Caco-2 (cell line): ENCODE measurements at regions not wholly inside any gene's neighbourhood (a gene's known extent, or its start where the extent isn't known, plus 50 kb on each side); places are given as distances from the start of the nearest gene placed in this dataset.

ENCODE experiments used
- BruUV-seq: library from RNA; stranded (reverse); fragments of 400-500 nt; replicated peaks from 2 replicates; lab custom pipeline; 2021; lab: Mats Ljungman, UMichigan
- CTCF ChIA-PET: fragments of 300-600 bp; sonication (Branson Sonifier 250); formaldehyde crosslinking; loops from one replicate; lab custom pipeline; 2022; ENCODE audit warnings: antibody characterized with exemption; lab: Charles Lee
- POLR2A ChIA-PET: fragments of 300-600 bp; sonication (Branson Sonifier 250); formaldehyde crosslinking; loops from one replicate; lab custom pipeline; 2022; ENCODE audit warnings: antibody characterized with exemption; lab: Charles Lee
- DNase-seq, 2 experiments: peaks; one replicate each; pipeline versions ENCODE4 v3.0.0 to v3.0.0-alpha.2; 2020 to 2022
- H3K27me3 ChIP-seq: replicated peaks from 2 replicates; pipeline ENCODE4 v1.6.0; 2011; ENCODE audit warnings: low read length; ENCODE audit not compliant: control insufficient read depth, insufficient read depth
- H3K36me3 ChIP-seq: 2 replicates; pipeline ENCODE4 v1.5.1; 2011; ENCODE audit warnings: low read length; ENCODE audit not compliant: control insufficient read depth, insufficient read depth
- H3K4me1 ChIP-seq: fragments of 250-450 bp; sonication (Bioruptor Pico); 2 replicates; pipeline ENCODE4 v1.5.1; 2020; ENCODE audit warnings: mild to moderate bottlenecking
- H3K4me3 ChIP-seq: 2 replicates; pipeline ENCODE4 v1.5.1; 2011; ENCODE audit warnings: low read depth, mild to moderate bottlenecking, control low read depth, low read length
- H3K9me3 ChIP-seq: fragments of 250-450 bp; sonication (Bioruptor Pico); 2 replicates; pipeline ENCODE4 v1.5.1; 2020; ENCODE audit warnings: mild to moderate bottlenecking, moderate library complexity
- H3K27ac Mint-ChIP-seq: one replicate; pipeline ENCODE4 v1.8.0; 2022; ENCODE audit warnings: mixed read lengths; ENCODE audit not compliant: unreplicated experiment
- H3K27me3 Mint-ChIP-seq: one replicate; pipeline ENCODE4 v1.8.0; 2022; ENCODE audit warnings: mixed read lengths; ENCODE audit not compliant: insufficient read depth, unreplicated experiment
- H3K36me3 Mint-ChIP-seq: one replicate; pipeline ENCODE4 v1.8.0; 2022; ENCODE audit warnings: mild to moderate bottlenecking, mixed read lengths; ENCODE audit not compliant: insufficient read depth, unreplicated experiment
- H3K4me1 Mint-ChIP-seq: one replicate; pipeline ENCODE4 v1.8.0; 2022; ENCODE audit warnings: low read depth, mixed read lengths; ENCODE audit not compliant: unreplicated experiment
- H3K4me3 Mint-ChIP-seq: one replicate; pipeline ENCODE4 v1.8.0; 2022; ENCODE audit warnings: mild to moderate bottlenecking, moderate library complexity, mixed read lengths; ENCODE audit not compliant: unreplicated experiment
- H3K9me3 Mint-ChIP-seq: one replicate; pipeline ENCODE4 v1.8.0; 2022; ENCODE audit warnings: mixed read lengths; ENCODE audit not compliant: unreplicated experiment
- intact Hi-C: fragments of 100-400 bp; cut with micrococcal nuclease; formaldehyde crosslinking; loops from one replicate; pipeline ENCODE4 v1.10.0; 2022; ENCODE audit not compliant: unreplicated experiment
- TF ChIP-seq, protein P1 (sequence below), 2 experiments: fragments of 200-600 bp in 1 of 2; IDR thresholded peaks; 1 replicate in 1 of 2; 2 replicates in 1 of 2; pipeline versions ENCODE4 v1.5.1 to v1.8.0; 2011 to 2022; ENCODE audit warnings: antibody characterized with exemption in 1 of 2, control low read depth in 1 of 2, inconsistent platforms in 1 of 2, low read depth in 1 of 2, low read length in 1 of 2, mild to moderate bottlenecking in 1 of 2, moderate library complexity in 1 of 2; ENCODE audit not compliant: insufficient read depth in 1 of 2, severe bottlenecking in 1 of 2, unreplicated experiment in 1 of 2

DNA sequence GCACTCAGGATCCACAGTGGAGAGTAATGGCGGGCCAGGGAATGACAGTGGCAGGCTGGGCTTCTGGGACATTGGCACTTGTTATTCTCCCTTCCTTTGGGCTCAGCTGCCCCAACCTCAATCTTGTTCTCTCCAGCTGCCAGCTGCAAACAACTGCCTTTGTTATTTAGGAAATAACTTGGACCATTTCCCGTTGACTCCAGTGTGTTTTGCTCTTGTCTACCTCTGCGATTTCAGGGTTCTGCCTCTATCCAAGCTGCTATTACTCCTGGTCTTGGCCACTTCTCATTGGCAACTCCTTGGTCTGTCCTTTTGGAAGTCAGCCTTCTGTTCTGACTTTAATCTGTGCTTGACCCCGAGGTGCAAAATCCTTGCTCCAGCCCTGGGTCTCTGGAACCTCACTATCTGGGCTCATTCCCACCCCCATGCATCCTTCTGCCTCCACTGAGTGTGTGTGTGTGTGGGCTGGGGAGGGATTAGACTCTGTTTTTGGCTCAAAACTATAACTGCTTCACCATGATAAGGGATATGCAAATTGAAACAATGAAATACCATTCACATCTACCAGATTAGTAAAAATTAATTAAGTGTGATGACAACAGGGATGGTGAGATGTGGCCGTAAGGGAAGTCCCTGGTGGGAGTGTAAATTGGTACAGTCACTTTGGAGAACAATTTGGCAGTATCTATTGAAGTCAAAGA, 134.1 kb upstream of the CXCR4 start:
- no peak overlapping the region for H3K4me3 ChIP-seq
- no peaks in the 10 kb centered on the region for H3K36me3 ChIP-seq
- ChIA-PET CTCF (no interaction called here), POLR2A (no interaction called here)
- Mint-ChIP-seq H3K4me1 (no peaks in the 10 kb centered on the region), H3K4me3 (no peak overlapping the region), H3K27ac (no peak overlapping the region), H3K27me3 (peaks cover 5% of the 10 kb centered on the region), H3K36me3 (no peaks in the 10 kb centered on the region), H3K9me3 (no peaks in the 10 kb centered on the region)
- no peaks in the 10 kb centered on the region; the same call in none of the 2 replicates for H3K27me3 ChIP-seq
- TF ChIP-seq, protein P1, sequence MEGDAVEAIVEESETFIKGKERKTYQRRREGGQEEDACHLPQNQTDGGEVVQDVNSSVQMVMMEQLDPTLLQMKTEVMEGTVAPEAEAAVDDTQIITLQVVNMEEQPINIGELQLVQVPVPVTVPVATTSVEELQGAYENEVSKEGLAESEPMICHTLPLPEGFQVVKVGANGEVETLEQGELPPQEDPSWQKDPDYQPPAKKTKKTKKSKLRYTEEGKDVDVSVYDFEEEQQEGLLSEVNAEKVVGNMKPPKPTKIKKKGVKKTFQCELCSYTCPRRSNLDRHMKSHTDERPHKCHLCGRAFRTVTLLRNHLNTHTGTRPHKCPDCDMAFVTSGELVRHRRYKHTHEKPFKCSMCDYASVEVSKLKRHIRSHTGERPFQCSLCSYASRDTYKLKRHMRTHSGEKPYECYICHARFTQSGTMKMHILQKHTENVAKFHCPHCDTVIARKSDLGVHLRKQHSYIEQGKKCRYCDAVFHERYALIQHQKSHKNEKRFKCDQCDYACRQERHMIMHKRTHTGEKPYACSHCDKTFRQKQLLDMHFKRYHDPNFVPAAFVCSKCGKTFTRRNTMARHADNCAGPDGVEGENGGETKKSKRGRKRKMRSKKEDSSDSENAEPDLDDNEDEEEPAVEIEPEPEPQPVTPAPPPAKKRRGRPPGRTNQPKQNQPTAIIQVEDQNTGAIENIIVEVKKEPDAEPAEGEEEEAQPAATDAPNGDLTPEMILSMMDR (IDR thresholded peaks at IDR 0.05; ENCODE audit: insufficient read depth in 1 of 2, low read depth in 1 of 2, low read length in 1 of 2, severe bottlenecking in 1 of 2, unreplicated experiment in 1 of 2), result no peak
- no peaks in the 10 kb centered on the region for H3K9me3 ChIP-seq
- DNase-seq, result no peak
- BruUV-seq, result no TSS peak
- no peaks in the 10 kb centered on the region for H3K4me1 ChIP-seq
- intact Hi-C loops, result no loop called here

DNA sequence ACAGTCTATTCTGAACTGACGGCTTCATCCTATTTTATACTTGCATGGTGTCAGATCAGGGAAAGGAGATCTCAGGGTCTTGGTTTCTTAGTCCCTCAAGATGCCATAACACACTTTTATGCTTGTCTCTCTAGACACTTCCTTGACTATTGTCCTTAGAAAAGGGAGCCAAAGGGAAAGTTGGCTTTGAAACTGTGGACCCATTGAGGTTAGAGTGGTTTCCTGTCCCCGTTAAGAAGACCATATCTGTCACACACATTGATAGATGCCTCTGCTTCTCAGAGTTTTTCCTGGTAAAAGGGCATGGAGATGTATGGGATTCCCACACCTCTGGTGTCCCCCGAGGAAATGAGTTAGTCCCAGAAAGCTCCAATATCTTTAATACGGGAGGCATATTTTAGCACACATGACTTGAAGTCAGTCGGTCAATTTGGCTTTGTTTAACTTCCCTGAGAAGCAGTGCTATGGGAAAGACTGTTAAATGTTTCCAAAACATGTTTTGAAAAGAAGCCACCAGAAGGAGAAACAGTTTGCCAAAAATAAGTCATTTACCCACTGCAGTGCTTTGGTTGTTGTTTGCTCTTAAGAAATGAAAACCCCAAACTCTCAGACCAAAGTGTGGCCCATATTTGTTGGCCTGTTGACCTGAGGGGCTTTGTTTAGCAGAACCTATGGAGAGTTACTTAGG, 133.4 kb upstream of the CXCR4 start:
- DNase-seq, result no peak
- Histone ChIP-seq H3K9me3 (no peaks in the 10 kb centered on the region), H3K27me3 (no peaks in the 10 kb centered on the region; the same call in 1 of the 2 replicates), H3K4me3 (no peak overlapping the region), H3K36me3 (no peaks in the 10 kb centered on the region), H3K4me1 (no peaks in the 10 kb centered on the region)
- Mint-ChIP-seq H3K4me3 (no peak overlapping the region), H3K4me1 (no peaks in the 10 kb centered on the region), H3K36me3 (no peaks in the 10 kb centered on the region), H3K27me3 (peaks cover 5% of the 10 kb centered on the region), H3K27ac (no peak overlapping the region), H3K9me3 (no peaks in the 10 kb centered on the region)
- BruUV-seq, result no TSS peak
- intact Hi-C loops, result no loop called here
- POLR2A ChIA-PET, result no interaction called here
- TF ChIP-seq, protein P1 (IDR thresholded peaks at IDR 0.05; ENCODE audit: insufficient read depth in 1 of 2, low read depth in 1 of 2, low read length in 1 of 2, severe bottlenecking in 1 of 2, unreplicated experiment in 1 of 2), result no peak
- CTCF ChIA-PET, result no interaction called here

DNA sequence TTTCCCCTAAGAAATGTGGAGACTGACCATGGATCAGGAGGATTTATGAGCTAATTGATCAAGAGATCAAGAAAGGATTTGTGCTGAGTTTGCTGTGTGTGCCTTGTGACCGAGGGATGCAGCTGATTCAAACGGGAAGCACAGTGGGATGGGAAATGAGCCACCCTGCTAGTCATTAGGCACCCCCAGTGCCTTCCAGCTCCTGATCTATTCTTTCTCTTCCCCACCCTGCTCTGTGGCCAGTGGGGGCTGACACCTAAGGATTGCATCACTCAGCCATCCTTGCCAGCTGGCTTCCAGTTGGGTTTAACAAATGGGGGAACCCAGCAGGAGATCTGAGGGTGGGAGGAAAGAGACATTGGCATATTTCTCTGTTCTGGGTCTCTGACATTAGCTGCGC, 132.2 kb upstream of the CXCR4 start:
- Histone ChIP-seq H3K4me3 (no peak overlapping the region), H3K9me3 (no peaks in the 10 kb centered on the region), H3K36me3 (no peaks in the 10 kb centered on the region), H3K27me3 (no peaks in the 10 kb centered on the region; the same call in 1 of the 2 replicates), H3K4me1 (no peaks in the 10 kb centered on the region)
- Mint-ChIP-seq H3K4me3 (no peak overlapping the region), H3K27me3 (peaks cover 5% of the 10 kb centered on the region), H3K36me3 (no peaks in the 10 kb centered on the region), H3K9me3 (no peaks in the 10 kb centered on the region), H3K27ac (no peak overlapping the region), H3K4me1 (no peaks in the 10 kb centered on the region)
- TF ChIP-seq, protein P1 (IDR thresholded peaks at IDR 0.05; ENCODE audit: insufficient read depth in 1 of 2, low read depth in 1 of 2, low read length in 1 of 2, severe bottlenecking in 1 of 2, unreplicated experiment in 1 of 2), result no peak
- POLR2A ChIA-PET, result no interaction called here
- no TSS peak for BruUV-seq
- intact Hi-C loops, result no loop called here
- no peak for DNase-seq
- CTCF ChIA-PET, result no interaction called here
